ENCODE measurements at regions not wholly inside any gene's neighbourhood (a gene's known extent, or its start where the extent isn't known, plus 50 kb on each side); places are given as distances from the start of the nearest gene placed in this dataset.

DNA sequence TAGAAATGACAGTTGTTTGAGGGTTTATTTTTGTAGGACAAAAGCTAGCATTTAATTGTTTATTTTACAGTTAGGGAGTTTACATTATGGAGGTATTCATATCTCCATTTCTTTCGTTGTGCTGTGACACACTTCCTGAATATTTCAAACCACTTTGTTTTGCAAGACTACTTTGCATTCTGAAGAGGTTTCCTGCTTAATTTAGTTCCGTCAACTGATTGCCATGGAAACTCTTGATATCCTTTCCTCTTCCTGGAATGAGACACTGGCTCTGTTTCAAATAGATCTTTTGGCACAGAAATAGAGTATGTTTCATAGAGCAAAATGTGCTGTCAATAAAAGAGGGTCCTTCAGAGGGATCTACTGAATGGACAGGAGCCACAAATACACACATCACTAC, 159.5 kb upstream of the AGR3 start:
- H3K27ac Mint-ChIP-seq (ENCODE audit: unreplicated experiment): no peak overlapping the region
- H3K4me1 Mint-ChIP-seq: peaks cover 15% of the 10 kb centered on the region
- TF ChIP-seq, protein P1, sequence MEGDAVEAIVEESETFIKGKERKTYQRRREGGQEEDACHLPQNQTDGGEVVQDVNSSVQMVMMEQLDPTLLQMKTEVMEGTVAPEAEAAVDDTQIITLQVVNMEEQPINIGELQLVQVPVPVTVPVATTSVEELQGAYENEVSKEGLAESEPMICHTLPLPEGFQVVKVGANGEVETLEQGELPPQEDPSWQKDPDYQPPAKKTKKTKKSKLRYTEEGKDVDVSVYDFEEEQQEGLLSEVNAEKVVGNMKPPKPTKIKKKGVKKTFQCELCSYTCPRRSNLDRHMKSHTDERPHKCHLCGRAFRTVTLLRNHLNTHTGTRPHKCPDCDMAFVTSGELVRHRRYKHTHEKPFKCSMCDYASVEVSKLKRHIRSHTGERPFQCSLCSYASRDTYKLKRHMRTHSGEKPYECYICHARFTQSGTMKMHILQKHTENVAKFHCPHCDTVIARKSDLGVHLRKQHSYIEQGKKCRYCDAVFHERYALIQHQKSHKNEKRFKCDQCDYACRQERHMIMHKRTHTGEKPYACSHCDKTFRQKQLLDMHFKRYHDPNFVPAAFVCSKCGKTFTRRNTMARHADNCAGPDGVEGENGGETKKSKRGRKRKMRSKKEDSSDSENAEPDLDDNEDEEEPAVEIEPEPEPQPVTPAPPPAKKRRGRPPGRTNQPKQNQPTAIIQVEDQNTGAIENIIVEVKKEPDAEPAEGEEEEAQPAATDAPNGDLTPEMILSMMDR (conservative IDR thresholded peaks at IDR 0.05): no peak
- H3K27me3 Mint-ChIP-seq (ENCODE audit: low read depth): no peaks in the 10 kb centered on the region
- H3K4me3 Mint-ChIP-seq: no peak overlapping the region
- no peaks in the 10 kb centered on the region for H3K36me3 Mint-ChIP-seq (ENCODE audit: low read depth)
- H3K9me3 Mint-ChIP-seq: peaks cover 2% of the 10 kb centered on the region
- DNase-seq (ENCODE audit: low read depth, low spot score): no peak

DNA sequence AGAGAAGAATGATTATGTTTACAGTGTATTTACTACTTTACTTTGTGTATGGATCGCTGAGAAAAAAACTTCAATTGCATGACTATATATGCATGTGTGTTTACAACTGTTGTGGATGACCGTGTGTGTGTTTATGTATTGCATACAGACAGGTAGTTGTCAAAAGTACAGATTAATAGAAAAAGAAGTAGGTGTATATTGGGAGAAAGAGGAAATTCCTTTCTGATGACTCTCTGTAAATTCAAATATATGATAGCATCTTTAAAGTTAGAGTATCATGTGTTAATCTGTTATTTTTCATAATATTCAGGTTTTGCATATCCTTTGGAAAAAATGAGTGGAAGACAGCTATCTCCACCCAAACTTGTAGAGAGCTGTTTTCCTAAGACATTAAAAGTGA, 160.4 kb upstream of the AGR3 start:
- peaks cover 2% of the 10 kb centered on the region for H3K9me3 Mint-ChIP-seq
- no peak for DNase-seq (ENCODE audit: low read depth, low spot score)
- H3K4me1 Mint-ChIP-seq: peaks cover 15% of the 10 kb centered on the region
- H3K4me3 Mint-ChIP-seq: no peak overlapping the region
- H3K36me3 Mint-ChIP-seq (ENCODE audit: low read depth): no peaks in the 10 kb centered on the region
- H3K27ac Mint-ChIP-seq (ENCODE audit: unreplicated experiment): no peak overlapping the region
- no peaks in the 10 kb centered on the region for H3K27me3 Mint-ChIP-seq (ENCODE audit: low read depth)
- TF ChIP-seq, protein P1 (conservative IDR thresholded peaks at IDR 0.05): no peak

DNA sequence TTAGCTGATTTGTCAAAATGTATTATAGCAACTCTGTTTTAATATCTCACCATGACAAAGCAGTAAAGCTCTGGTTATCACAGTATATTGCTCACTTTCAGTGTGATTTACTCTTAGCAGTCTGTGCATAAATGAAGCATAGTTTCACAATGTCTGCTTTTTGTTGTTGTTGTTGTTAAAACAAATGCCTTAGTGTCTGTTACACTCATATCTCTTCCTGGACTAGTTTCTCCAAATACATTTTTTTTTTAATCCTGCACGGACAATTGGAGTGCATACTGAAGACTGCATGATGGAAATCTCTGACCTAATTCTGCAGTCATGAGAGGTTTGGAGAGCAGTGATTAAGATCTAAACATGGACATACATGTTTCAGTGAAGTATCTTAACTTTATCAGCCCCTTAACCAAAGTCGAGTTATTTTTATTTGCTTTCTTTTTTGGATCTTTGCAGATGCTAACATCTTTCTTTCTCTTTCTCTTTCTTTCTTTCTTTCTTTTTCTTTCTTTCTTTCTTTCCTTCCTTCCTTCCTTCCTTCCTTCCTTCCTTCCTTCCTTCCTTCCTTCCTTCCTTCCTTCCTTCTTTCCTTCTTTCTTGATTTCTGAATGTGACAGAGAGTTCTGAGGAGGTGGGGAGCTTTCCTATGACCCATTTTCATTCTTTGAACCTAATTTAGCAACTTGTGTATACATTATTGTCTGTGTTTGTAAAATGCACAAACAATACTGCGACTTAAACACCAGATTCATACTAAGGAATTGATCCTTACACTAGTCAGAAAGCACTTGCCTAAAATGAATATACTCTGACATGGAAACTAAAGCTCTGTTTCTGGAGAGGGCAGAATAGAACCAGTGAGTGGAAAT, 161.5 kb upstream of the AGR3 start:
- Mint-ChIP-seq H3K4me1 (peaks cover 15% of the 10 kb centered on the region), H3K9me3 (peaks cover 2% of the 10 kb centered on the region), H3K27ac (ENCODE audit: unreplicated experiment) (no peak overlapping the region), H3K27me3 (ENCODE audit: low read depth) (no peaks in the 10 kb centered on the region), H3K4me3 (no peak overlapping the region), H3K36me3 (ENCODE audit: low read depth) (no peaks in the 10 kb centered on the region)
- no peak for DNase-seq (ENCODE audit: low read depth, low spot score)
- TF ChIP-seq, protein P1 (conservative IDR thresholded peaks at IDR 0.05): no peak

DNA sequence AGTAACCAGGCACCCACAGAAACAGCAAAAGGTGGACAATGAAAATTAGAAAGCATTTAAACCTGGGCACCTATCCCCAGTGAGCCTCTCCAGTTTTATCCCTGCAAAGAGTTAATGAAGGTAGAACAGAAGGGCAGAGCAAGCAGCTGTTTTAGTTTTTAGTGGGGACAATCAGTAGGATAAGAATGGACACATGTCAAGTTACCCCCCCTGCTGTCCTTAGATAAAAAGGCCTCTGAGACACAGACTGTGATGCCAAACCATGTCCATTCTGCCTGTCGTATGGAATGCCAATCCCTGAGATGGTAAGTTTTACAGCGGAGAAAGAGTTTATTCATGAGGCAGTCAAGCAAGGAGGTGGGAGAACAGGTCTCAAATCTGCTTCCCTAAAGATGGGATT, 162.6 kb upstream of the AGR3 start:
- H3K4me3 Mint-ChIP-seq: no peak overlapping the region
- no peak overlapping the region for H3K27ac Mint-ChIP-seq (ENCODE audit: unreplicated experiment)
- H3K9me3 Mint-ChIP-seq: peaks cover 2% of the 10 kb centered on the region
- no peak for DNase-seq (ENCODE audit: low read depth, low spot score)
- peaks cover 15% of the 10 kb centered on the region for H3K4me1 Mint-ChIP-seq
- TF ChIP-seq, protein P1 (conservative IDR thresholded peaks at IDR 0.05): no peak
- no peaks in the 10 kb centered on the region for H3K36me3 Mint-ChIP-seq (ENCODE audit: low read depth)
- H3K27me3 Mint-ChIP-seq (ENCODE audit: low read depth): no peaks in the 10 kb centered on the region

DNA sequence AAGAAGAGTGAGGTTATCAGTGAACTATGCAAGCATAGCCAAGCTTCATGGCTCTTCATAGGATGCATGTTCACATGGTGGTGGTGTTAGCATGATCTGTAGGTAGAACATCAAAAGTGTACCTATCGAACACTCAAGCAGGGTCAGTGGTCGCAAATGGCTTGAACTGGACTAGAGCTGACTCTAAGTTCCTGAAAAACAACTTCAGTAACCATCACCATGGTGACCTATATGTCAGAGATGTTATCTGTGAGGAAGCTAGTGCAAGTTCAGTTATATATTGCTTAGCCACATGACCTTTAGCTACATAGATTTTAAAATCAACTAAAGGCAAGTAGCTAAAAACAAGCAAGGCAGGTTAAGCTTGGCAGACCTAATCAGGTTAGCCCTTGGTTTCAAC, 163.1 kb upstream of the AGR3 start:
- peaks cover 2% of the 10 kb centered on the region for H3K9me3 Mint-ChIP-seq

More for the DNA sequence above, 163.1 kb upstream of the AGR3 start:
- H3K4me1 Mint-ChIP-seq: peaks cover 15% of the 10 kb centered on the region
- H3K27ac Mint-ChIP-seq (ENCODE audit: unreplicated experiment): no peak overlapping the region
- TF ChIP-seq, protein P1 (conservative IDR thresholded peaks at IDR 0.05): no peak
- no peak for DNase-seq (ENCODE audit: low read depth, low spot score)
- H3K27me3 Mint-ChIP-seq (ENCODE audit: low read depth): no peaks in the 10 kb centered on the region
- H3K4me3 Mint-ChIP-seq: no peak overlapping the region
- no peaks in the 10 kb centered on the region for H3K36me3 Mint-ChIP-seq (ENCODE audit: low read depth)
